ENCODE measurements at regions not wholly inside any gene's neighbourhood (a gene's known extent, or its start where the extent isn't known, plus 50 kb on each side); places are given as distances from the start of the nearest gene placed in this dataset.

- TF ChIP-seq CTCF (IDR thresholded peaks at IDR 0.05) (no peak), POLR2A (IDR thresholded peaks at IDR 0.05) (no peak), POLR2AphosphoS5 (IDR thresholded peaks at IDR 0.05) (no peak)
Measured at GRCh38 chr7:51521054-51521453, 204.4 kb upstream of the COBL start.

Data from breast epithelium (tissue), 3 donors.